LNCAP (cell line): ENCODE measurements at regions not wholly inside any gene's neighbourhood (a gene's known extent, or its start where the extent isn't known, plus 50 kb on each side); places are given as distances from the start of the nearest gene placed in this dataset.

ENCODE experiments used
- CTCF ChIP-seq: fragments of 450-650 bp; IDR thresholded peaks from 2 replicates; pipeline ENCODE4 v1.5.1; 2017; ENCODE audit warnings: mild to moderate bottlenecking

GRCh38 chr2:120927265-120927628 is 191.6 kb downstream of the GLI2 start:
- TF ChIP-seq CTCF, result no peak

- TF ChIP-seq CTCF, result no peak
Observed at GRCh38 chr2:120929829-120930228, 194.2 kb downstream of the GLI2 start.

GRCh38 chr2:120930236-120930635 is 194.6 kb downstream of the GLI2 start:
- no peak for TF ChIP-seq CTCF

GRCh38 chr2:120930864-120931263 is 195.2 kb downstream of the GLI2 start:
- TF ChIP-seq CTCF, result no peak

GRCh38 chr2:120932472-120932871 is 196.8 kb downstream of the GLI2 start:
- TF ChIP-seq CTCF, result no peak

- no peak for TF ChIP-seq CTCF
Observed at GRCh38 chr2:120932881-120933280, 197.2 kb downstream of the GLI2 start.

GRCh38 chr2:120933693-120934573 is 198.3 kb downstream of the GLI2 start:
- TF ChIP-seq CTCF, result no peak
